IPS-NIHi11 (cell line): ENCODE measurements at regions not wholly inside any gene's neighbourhood (a gene's known extent, or its start where the extent isn't known, plus 50 kb on each side); places are given as distances from the start of the nearest gene placed in this dataset.
A peak's percentile ranks its signal among the peaks of the same experiment; 100 is the strongest.
"Not testable (repeated sequence)": the region's sequence is repeated elsewhere in the genome, so short reads cannot be mapped to it uniquely, and the experiment has no call there.

ENCODE experiments used
- DNase-seq: peaks from one replicate; pipeline ENCODE4 v3.0.0; 2012; ENCODE audit warnings: mixed read lengths, low spot score

DNA sequence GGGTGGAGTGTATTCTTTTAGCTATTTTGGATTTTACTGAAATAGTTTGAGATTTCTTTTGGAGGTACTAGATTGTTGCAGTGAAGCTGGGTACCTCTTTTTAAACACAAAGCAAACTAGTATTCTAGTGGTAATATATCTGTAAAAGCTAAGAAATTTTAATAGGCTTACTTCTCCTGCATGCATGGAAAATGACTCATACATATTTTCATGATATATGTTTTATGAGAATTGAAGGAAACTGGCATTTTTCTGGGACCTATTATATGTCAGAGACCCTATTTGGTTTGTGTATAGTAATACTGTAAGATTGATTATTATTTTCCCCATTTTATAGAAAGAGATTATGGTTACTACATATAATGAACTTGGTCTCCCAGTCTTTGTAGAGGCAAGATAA lies 851.0 kb downstream of the DIPK2A start:
- DNase-seq, result no peak

DNA sequence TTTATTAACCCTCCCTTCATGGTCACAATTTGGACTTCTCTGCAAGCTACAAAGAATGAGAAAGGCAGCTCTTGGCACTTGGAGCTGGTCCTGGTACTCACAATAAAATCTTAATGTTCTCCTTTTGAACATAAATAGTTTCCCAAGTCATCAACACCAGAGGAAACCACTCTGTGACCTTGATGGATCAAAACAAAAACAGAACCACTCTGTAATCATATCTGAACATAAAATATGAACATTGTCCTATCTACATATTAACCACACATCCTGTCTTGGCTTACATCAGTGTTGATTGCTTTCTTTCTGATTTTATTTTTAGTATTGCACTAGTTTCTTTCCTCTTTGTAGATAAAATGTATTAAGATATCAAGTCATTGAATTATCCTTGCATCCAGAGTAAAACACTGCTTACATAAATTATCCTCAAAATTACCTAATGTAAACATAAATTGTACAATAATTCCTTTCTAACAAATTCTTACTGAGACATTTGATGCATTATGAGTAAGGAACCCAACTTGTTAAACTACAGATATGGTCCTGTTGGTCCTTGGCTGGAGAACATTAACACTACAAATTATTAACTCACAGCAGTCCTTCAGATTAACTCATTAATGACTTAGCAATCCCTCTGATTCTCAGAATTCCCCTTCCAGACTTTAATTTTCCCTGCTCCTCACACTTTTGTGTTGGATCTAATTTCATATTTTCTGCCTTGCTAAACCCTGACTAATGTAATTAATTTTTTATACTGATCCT lies 860.5 kb downstream of the DIPK2A start:
- DNase-seq, result no peak

DNA sequence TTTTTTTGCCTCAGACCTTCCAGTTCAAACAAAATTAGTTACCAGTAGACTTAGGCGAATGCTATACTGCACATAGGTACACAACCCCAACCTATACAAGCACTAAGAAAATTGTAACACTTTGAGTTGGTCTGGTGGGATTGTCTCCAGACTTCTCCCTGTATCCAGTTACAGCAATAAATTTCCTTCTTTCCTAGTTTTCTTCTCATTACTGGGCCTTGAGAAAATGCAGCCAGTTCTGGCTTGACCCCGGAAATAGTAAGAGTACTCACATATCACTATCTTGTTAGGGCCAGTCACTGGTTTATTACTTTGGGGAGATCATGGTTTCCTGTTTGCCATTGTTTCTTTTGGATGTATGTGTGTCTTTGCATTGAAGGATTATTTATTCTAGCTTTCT lies 868.4 kb downstream of the DIPK2A start:
- no peak for DNase-seq

DNA sequence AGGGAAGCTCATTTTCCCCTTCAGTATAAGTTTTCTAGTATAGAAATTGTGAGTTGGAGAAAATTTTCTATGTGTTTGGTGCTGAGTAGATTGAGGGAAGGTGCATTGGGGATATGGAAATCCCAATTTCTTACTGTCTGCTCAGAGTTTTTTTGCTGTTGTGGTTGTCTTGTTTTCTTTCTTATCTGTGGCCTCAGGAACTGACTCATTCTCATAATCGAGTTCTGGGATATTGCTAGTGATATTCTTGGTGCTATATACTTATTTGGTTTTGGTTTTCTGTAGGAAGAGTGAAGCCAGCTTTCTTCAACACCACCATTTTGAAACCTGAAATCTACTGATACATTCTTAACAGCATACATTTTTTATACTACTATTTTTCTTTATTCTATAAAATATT lies 869.2 kb downstream of the DIPK2A start:
- DNase-seq, result no peak

DNA sequence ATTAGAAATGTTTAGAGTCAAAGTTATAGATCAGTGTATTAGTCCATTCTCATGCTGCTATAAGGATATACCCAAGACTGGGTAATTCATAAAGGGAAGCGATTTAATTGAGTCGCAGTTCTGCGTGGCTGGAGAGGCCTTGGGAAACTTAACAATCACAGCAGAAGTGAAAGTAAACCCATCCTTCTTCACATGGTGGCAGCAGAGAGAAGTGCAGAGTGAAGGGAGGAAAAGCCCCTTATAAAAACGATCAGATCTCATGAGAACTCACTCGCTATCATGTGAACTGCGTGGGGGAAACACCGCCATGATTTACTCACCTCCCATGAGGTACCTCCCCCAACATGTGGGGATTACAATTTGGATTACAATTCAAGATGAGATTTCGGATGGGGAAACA lies 871.5 kb downstream of the DIPK2A start:
- DNase-seq, result no peak

DNA sequence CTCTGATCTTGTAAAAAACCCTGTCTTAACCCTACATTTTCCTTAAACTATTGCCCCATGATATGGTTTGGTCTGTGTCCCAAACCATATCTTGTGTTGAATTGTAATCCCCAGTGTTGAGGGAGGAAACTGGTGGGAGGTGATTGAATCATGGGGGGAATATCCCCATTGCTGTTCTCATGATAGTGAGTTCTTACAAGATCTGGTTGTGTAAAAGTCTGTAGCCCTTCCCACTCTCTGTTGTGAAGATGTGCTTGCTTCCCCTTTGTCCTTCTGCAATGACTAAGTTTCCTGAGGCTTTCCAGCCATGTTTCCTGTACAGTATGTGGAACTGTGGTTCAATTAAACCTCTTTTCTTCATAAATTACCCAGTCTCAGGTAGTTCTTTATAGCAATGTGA lies 881.4 kb downstream of the DIPK2A start:
- DNase-seq, result no peak

DNA sequence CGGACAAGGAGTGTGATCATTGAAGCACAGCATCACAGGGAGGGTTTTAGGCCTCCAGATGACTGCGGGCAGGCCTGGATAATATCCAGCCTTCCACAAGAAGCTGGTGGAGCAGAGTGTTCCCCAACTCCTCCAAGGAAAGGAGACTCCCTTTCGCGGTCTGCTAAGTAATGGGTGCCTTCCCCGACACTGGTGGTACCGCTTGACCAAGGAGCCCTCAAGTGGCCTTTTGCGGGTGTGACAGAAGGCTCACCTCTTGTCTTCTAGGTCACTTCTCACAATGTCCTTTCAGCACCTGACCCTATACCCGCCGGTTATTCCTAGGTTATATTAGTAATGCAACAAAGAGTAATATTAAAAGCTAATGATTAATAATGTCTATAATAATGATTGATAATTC lies 882.4 kb downstream of the DIPK2A start:
- not testable (repeated sequence) for DNase-seq

DNA sequence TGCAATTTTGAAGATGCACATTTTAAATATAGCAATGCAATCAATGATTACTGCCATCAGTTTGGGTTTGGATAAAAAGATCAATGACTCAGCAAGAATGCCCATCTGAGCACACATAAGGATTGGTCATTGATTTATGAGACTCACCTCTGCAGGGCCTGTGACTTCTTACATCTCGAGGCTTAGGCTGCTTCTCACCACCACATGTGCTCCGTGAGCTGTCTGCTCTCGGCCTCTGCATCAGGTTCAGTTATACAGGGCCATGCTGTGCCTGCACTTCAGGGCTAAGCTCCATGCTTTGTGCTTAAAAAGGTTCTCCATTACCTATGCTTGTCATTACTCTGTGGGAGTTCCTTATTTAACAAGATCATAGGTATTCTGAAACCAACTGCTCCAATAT lies 887.5 kb downstream of the DIPK2A start:
- DNase-seq, result peak; percentile 11

DNA sequence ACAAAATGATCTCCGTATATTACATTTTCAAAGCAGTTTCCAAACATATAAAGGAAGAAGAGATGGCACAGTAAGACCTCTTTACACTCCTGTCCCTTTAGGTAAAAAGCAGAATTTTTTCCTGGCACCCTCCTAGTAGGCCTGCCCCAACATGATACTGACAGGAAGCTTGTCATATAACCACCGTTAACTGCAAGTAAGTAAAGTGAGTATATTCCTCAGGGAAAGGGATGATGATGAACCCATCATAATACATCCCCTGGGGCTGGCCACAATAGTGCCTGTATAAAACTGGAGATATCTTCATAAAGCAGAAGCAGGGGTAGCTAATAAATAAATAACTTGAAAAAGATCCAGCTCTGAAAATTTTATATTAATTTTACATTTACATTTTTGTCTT lies 893.0 kb downstream of the DIPK2A start:
- DNase-seq, result no peak

DNA sequence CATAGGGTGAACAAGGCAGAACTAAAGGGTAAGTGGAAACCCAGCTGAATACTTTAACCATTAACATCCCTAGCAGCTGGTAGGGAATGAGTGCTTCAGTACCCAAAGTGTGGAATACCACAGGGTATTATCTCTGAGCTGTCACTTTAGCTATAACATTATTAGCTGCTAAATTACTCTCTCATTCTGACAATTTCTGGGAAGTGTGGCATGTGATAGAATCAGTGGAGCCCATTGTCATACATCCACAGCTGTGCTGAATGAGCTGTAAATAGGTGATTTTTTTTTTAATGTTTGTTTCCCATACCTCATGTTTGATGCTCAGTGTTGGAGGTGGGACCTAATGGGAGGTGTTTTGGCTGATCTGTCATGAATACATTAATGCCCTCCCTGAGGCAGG lies 894.3 kb downstream of the DIPK2A start:
- DNase-seq, result no peak

DNA sequence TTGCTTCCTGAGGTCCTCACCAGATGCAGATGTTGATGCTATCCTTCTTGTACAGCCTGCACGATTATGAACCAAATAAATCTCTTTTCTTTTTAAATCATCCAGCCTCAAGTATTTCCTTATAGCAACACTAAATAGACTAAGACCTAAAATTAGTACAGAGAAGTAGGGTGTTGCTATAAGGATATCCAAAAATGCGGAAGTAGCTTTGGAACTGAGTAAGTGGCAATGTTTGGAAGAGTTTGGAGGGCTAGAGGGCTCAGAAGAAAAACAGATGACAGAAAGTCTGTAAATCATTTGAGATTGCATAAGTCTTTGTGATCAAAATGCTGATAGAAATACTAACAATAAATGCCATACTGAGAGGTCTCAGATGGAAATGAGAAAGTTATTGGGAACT lies 894.9 kb downstream of the DIPK2A start:
- DNase-seq, result no peak

DNA sequence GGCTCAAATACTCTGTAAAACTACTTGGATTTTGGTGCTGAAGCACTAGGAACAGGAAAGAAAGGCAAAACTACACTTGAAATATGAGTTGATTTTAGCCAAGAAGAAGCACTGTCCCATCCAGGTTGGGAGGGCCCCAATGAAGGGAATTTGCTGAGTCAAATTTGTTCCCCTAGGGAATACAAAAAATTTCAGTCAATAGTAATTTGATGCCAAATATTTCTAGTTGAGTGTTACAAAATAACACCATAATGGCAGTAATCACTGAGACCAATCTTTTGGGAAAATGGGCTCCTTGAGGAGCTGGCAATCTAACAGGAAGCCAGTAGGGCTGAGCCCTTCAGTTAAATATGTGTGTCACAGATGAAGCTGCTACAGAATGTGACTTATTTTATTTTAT lies 896.9 kb downstream of the DIPK2A start:
- DNase-seq, result no peak

DNA sequence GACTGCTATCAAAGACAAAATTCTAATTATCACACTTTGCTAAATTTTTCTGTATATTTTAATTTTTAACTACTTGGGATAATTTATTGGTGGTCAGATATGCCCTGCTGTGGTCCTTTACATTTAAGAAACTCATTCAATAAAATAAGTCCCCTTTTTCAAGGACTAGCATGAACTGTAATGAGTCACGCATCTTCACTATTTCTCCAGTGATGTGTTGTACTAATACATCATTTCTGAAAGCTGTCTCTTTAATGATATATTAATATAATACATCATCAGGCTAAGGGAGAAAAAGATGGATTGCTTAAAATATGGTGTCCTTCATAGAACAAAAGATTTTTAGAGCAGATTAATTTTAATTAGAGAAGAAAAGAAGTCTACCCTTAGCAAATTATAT lies 901.4 kb downstream of the DIPK2A start:
- no peak for DNase-seq

DNA sequence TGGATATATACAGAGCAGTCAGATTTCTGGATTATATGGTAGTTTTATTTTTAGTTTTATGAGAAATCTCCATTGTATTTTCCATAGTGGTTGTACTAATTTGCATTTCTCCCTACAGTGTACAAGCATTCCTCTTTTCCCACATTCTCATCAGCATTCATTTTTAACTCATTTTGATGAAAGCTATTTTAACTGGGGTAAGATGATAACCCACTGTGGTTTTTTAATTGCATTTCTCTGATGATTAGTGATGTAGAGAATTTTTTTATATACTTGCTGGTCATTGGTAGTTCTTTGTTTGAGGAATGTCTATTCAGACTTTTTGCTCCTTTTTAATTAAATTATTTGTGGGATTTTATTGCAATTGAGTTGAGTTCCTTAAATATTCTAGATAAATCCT lies 903.6 kb downstream of the DIPK2A start:
- no peak for DNase-seq

DNA sequence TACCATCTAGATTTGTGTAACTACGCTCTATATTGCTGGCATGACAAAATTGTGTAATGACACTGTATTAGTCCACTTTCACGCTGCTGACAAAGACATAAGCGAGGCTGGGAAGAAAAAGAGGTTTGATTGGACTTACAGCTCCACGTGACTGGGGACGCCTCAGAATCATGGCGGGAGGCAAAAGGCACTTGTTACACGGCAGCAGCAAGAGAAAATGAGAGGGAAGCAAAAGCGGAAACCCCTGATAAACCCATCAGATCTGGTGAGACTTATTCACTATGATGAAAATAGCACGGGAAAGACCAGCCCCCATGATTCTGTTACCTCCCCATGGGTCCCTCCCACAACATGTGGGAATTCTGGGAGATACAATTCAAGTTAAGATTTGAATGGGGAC lies 905.7 kb downstream of the DIPK2A start:
- DNase-seq, result no peak

DNA sequence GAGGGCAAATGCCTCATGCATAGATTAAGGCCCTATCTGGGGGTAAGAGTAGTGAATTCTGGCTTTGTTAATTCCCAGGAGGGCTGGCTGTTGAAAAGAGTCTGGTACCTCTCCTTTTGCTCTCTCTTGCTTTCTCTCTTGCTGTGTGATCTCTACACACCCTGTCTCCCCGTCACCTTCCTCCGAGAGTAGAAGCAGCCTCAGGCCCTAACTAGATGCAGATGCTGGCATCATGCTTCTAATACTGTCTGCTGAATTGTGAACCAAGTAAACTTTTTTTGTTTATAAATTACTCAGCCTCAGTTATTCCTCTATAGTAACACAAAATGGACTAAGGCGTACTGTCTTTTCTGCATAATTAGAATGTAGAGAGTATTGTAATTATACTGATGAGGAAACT lies 908.1 kb downstream of the DIPK2A start:
- no peak for DNase-seq

DNA sequence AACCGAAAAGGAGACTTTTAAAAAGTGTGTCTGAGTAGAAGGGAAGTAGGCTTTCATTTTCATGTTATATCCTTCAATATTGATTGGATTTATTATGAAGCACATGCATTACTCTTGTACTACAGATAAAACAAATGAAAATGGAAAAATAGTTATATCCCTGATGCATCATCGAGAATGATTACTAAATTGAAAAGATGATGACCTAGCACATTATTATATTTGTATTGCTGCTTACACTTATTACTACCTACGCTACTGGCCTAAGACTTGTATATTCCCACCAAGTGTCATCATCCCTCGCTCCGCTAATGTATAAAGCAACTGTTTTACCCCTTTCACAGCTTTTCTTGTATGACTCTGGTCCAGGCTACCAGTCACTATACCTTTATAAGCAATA lies 922.4 kb downstream of the DIPK2A start:
- no peak for DNase-seq

DNA sequence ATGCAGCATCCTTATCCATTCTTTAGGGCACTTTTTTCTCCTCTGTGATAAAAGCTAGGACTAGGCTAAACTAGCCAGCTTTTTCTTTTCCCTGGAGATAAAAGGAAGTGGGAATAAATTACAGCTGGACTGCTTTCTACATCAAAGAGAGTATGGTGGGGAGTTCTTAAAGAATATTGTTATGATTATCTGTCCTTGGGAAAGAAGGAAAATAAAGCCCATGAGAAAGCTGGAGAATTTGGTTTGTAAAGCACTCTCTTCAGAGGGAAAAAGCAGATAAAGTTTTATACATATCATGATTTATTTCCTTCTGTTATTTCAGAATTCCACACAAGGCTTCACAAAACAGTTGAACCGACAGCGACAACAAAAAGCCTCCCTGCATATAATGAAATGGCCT lies 923.0 kb downstream of the DIPK2A start:
- DNase-seq, result no peak

DNA sequence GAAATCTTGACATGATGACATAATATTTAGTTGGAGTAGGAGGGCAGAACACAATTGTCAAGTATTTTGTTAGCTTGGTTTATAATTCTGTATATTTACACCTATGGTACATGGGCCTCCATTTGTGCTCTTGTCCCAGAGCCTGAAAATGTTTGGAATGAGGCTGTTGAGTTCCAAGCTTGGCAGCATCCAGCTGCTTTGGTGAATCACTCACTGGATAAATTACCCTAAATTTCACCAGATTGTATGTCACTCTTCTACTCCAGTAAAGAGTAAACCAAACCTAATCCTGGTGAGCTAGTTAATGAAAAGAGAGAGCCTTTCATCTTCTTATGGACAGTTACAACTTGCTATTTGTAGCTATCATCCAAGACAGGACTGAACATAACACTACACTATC lies 928.7 kb downstream of the DIPK2A start:
- DNase-seq, result no peak

DNA sequence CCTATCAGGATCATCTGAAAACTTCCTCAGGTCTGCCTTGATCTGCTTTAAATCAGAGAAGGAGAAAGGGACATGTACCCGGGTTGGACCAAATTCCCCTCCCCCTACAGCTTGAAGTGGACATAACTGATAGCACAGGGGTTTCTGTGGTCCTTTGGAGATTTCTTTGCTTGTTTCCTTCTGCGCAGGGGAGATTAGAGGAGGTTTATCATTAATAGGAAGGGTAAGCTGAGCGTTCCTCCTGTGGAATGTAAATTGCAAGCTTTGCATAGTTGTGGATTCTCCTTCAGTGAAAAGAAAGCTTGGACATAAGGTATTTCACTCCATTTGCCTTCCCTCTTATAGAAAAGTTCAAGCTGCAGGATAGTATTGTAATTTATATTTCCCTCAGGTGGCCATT lies 936.0 kb downstream of the DIPK2A start:
- DNase-seq, result not testable (repeated sequence)

DNA sequence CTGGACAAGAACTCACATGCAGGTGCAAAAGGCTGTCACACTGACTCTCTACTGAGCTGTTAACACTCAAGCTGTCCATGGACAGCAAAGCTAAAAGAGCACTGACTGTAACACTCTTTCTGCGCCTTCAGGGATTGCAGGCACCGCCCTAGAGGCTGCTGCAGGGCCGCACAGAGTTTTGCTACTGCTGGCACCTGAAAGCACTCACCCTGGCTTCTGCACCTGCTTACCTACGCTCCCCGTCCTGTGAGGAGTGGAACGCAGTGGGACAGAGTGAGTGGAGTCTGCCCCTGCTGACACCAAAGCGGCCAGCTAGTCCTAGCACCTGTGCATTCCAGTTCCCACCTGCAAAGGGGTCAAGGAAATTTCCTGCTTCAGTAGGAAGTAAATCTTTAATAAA lies 941.3 kb downstream of the DIPK2A start:
- DNase-seq, result no peak

DNA sequence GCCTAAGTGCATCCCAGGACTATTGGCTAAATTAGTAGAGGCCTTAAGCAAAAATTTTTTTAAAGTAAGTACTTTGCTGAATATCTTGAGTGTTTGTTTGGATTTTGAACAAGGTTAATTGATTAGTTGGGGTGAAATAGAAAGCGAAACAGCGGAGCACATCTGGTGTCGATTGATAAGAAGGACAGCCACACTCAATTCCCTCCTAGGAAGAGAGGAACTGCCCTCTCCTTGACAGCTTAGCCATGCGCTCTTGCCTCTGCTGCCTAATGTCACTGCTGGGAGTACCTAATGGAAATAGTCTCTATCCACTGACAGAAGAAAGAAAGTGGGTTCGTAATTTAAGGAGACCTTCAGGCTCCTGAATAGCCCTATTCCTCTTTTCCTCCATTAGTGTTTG lies 943.6 kb downstream of the DIPK2A start:
- no peak for DNase-seq

DNA sequence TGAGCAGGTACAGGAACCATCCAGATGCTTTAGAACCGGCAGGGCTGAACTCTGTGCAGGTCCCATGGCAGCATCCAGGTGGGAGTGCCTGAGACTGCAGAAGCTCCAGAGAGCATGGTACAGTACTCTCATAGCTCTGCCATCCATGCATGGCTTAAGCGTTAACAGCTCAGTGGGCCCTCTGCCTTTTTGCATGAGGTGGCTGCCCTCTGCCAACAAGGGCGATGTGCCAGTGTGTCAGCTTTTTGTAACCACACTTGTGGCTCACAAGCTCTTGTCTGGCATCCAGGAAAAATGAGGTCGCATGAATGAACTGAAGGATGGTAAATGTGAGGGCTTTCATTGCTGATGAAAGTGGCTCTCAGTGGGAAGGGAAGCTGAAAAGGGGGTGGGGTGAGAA lies 950.1 kb downstream of the DIPK2A start:
- no peak for DNase-seq

DNA sequence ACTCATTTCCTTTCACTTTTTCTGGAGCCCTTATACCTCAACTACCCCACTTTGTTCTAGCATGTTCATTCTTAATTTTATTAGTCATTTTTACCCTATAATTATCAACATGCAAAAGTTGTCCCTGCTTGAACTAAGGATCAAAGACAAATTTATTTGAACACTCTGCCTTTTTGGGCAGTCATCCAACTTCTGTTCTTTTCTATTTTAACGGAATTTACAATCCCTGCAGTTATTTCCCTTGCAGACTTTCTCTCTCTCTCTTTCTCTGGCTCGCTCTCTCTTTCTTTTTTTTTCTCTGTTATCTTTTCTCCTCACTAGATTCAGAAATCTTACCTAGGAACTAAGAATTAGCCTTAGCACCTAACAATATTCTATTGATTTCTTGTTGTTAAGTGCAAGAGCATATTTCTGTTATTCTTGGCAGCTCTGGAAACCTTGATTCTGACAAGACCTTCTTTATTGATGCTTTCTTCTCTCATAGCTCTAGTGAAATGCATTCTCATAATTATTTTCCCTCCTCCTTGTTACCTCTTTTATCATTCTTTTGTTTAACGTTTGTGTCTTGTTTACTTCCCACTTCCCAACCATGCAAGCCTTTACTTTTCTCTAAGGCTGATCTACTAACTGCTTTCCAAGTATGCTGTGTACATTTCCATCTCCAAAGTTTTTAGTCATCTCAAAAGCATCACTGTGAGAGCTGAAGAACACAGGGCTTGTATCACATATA lies 951.6 kb downstream of the DIPK2A start:
- DNase-seq, result no peak
